ENCODE measurements at regions not wholly inside any gene's neighbourhood (a gene's known extent, or its start where the extent isn't known, plus 50 kb on each side); places are given as distances from the start of the nearest gene placed in this dataset.

- DNase-seq (ENCODE audit: low read depth): no peak
Observed at GRCh38 chr4:123573866-123574508, 177.4 kb downstream of the SPRY1 start.

DNA sequence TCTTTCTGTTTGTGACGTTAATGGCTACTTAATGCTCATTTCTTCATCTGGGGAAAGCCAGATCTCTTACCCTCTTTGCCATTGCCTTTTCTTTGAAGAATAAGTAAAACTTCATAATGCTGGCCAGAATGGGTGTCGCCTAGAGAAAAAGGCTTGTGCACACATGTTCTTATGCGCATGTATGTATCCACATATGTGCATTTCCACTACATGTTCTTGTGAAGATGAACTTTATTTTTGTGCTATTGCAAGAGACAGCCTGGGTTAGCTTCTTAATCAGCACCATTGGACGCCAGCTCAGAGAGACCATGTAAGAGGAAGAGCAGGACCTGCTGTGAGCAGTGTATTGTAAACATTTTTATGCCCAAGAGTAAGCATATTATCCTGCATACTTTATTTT lies 178.7 kb downstream of the SPRY1 start:
- DNase-seq (ENCODE audit: low read depth): no peak

DNA sequence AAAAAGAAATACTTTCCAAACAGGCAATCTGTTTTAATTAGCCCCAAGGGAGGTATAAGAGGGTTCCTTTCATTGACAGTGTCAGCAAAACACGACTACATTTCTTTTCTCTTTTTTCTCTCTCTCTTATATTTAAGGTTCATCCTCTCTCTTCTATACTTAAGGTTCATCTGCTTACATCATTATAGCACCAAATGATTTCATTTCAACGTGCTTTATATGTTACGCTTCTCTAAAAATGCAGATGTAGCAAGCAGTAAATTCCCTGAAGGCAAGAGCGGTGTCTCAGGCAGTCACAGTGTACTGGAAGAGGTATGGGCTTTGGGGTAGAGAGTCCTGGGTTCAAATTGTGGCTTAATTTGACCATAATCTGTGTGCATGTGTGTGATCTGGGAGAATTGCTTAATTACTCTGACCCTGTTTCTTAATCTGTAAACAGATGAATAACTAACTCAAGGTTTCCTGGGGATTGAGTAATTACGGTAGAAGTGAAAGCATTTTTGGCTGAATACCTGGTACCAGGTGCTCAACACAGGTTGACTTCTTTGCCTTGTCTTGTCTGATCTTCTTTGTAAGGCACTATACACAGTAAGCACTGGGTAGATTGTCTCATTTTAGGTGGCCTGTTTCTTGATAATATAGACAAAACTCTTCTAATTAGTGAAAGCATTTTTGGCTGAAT lies 180.8 kb downstream of the SPRY1 start:
- DNase-seq (ENCODE audit: low read depth): no peak

DNA sequence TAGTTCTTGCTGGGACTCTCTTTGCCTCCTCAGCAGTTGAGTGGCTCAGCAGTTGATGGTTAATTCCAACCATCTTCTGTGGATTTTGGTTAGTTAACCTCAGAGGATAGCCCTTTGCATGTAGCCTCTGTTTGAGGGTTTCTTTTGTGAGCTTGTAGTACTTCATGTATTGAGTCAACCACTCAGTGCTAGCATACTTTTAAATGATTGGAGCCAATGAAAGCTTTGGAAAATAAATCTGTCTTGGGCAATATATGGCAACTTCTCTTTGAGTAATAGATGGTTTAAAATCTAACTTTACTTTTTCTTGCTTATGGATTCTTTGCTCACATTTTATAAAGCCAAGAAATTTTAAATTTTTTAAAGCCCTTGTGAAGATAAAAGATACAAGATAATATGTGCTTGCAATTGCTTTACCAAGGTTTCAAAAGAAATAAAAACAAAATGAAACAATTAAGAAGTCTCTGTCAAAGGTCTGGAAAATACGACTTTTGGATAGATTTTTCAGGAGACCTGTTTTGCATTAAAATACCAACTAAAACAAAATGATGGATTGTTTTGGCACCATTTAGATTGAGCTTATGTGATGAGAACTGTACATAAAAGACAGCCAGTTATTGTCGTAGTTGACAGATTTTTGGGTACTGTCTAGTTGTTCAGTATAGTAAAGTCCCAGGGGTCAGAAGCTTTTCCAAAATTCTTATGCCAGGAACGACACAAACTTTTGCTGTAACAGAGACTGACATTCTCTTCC lies 181.9 kb downstream of the SPRY1 start:
- DNase-seq (ENCODE audit: low read depth): no peak

- no peak for DNase-seq (ENCODE audit: low read depth)
Observed at GRCh38 chr4:123579961-123580360, 183.4 kb downstream of the SPRY1 start.

GRCh38 chr4:123580981-123581664 lies 184.5 kb downstream of the SPRY1 start:
- DNase-seq (ENCODE audit: low read depth): no peak

- no peak for DNase-seq (ENCODE audit: low read depth)
Observed at GRCh38 chr4:123581802-123582201, 185.2 kb downstream of the SPRY1 start.

DNA sequence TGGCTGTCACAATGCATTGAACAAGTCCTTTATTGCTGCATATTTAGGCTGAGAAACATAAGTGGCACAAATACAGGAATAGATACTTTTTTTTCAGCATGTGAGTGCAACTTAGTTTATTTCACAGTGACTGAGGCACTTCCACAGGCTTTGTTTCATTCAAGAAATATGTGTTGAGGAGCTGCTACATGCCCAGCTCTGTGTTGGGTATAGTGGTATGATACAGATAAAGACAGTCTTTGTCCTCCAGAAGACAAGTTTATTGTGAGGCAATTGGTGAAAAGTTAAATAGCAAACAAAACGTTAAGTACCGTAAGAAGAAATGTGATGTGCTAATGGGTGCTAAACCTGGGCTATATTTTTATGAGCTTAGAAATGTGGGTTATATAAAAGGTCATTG lies 186.4 kb downstream of the SPRY1 start:
- DNase-seq (ENCODE audit: low read depth): no peak

- no peak for DNase-seq (ENCODE audit: low read depth)
Observed at GRCh38 chr4:123585111-123585510, 188.5 kb downstream of the SPRY1 start.

GRCh38 chr4:123587983-123588494 lies 191.4 kb downstream of the SPRY1 start:
- DNase-seq (ENCODE audit: low read depth): peak; percentile 69

GRCh38 chr4:123588631-123589241 lies 192.1 kb downstream of the SPRY1 start:
- peak; percentile 50 for DNase-seq (ENCODE audit: low read depth)

- DNase-seq (ENCODE audit: low read depth): no peak
Observed at GRCh38 chr4:123589301-123589700, 192.7 kb downstream of the SPRY1 start.

- DNase-seq (ENCODE audit: low read depth): no peak
Observed at GRCh38 chr4:123591875-123592274, 195.3 kb downstream of the SPRY1 start.

GRCh38 chr4:123593655-123594054 lies 197.1 kb downstream of the SPRY1 start:
- no peak for DNase-seq (ENCODE audit: low read depth)

GRCh38 chr4:123596805-123597204 lies 200.2 kb downstream of the SPRY1 start:
- DNase-seq (ENCODE audit: low read depth): no peak

- DNase-seq (ENCODE audit: low read depth): no peak
Observed at GRCh38 chr4:123597586-123597985, 201.0 kb downstream of the SPRY1 start.

GRCh38 chr4:123598331-123598730 lies 201.7 kb downstream of the SPRY1 start:
- no peak for DNase-seq (ENCODE audit: low read depth)

- peak; percentile 31 for DNase-seq (ENCODE audit: low read depth)
Observed at GRCh38 chr4:123599061-123599919, 202.7 kb downstream of the SPRY1 start.

DNA sequence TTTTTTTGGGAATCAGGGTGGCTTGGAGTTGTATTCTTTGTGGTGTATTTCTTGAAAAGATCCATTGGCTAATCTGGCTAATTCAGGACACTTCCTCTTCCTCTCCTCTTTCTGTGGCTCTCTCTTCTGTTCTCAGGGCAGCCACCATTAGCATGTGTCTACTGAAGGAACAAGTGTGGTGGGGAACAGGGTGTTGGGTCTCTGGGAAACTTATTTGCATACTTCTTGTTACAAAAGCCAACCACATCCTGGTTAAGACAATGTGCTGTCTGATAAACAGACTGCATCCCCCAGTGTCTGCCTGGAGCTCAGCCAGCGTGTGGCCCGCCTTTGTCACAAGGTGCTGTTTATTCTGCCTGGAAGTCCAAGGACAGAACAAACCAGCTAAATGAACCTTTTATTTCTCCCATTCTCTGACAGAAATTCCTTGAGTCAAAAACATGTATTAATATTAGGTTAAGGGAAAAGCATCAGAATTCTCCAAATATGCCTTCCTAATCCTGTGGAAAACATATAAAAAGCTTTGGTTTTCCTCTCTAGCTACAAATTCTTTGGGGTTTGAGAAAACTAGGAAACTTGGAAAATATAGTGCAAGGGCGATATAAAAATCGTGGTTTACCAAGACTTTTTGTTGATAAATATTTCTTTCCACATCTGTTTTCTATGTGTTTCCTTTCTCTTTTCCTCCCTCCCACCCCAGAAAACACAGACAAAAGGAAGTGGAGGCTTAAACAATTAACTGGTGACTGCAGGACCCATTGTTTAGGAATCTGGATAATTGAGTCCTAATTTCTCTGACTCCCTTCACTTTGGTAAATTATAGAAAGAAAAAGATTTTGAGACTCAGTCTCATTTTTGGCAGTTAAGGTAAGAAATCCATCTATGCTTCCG lies 203.6 kb downstream of the SPRY1 start:
- DNase-seq (ENCODE audit: low read depth): no peak
